ENCODE measurements at regions not wholly inside any gene's neighbourhood (a gene's known extent, or its start where the extent isn't known, plus 50 kb on each side); places are given as distances from the start of the nearest gene placed in this dataset.
A peak's percentile ranks its signal among the peaks of the same experiment; 100 is the strongest.
"Not testable (repeated sequence)": the region's sequence is repeated elsewhere in the genome, so short reads cannot be mapped to it uniquely, and the experiment has no call there.

DNA sequence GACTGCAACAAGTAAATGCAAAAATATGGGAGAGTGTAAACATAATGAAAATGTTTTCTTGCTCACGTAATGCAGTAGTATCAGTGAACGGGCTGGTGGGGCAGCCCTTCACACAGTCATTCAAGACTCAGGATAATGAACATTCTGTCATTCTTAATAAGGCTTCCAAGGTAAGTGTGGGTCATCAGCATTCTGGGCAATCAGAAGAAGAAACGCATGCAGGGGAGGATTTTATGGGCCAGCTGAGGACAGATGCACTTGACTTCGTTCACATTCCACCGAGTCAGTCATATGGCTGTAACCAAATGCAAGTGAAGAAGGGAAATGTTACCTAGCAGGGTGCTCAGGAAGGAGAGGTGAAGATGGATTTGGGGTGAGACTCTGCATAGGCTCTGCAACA is 68.0 kb upstream of the MAP9 start:
- Mint-ChIP-seq H3K27ac (no peak overlapping the region), H3K9me3 (no peaks in the 10 kb centered on the region), H3K4me3 (no peak overlapping the region), H3K36me3 (ENCODE audit: low read depth) (no peaks in the 10 kb centered on the region), H3K27me3 (peaks cover 16% of the 10 kb centered on the region), H3K4me1 (peaks cover 5% of the 10 kb centered on the region)
- DNase-seq: no peak
- ATAC-seq: no peak

DNA sequence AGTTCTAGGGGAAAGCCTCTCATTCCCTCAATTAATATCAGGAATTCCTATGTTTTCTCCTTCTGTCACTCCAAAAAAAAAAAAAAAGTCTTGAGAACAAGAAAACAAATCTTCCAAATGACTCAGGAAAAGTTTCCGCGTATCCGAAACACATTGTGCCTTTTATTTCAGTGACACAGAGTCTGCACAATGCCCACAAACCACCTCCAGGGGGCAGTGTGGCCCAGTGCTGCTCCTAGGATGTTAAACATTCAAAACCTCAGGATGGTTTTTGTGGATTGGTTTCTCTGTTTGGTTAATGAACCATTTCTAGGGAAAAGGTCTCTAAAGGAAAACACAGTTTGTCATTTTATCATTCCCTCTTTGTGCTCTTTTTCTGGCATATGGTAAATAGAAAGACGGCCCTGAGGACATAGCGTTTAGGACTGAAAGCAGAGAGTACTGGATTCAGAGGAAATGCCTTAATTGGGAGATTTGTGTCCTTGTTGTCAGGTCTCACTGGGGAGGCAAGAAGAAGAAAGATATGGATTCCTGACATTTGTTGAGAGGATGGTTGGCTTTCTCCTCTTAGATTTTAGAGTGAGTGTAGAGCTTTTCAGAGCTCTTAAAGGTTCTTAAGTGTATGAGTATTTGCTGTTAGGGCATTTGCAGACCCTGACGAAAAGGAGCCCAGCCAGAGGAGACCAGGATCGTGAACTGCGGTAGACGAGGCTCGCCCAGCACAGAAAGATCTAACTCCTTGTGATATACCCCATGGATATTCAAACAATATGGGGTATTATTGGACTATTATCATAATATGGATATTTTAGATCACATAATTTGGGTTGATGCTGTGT is 65.7 kb upstream of the MAP9 start:
- Mint-ChIP-seq H3K4me1 (peaks cover 5% of the 10 kb centered on the region), H3K36me3 (ENCODE audit: low read depth) (no peaks in the 10 kb centered on the region), H3K27me3 (peaks cover 16% of the 10 kb centered on the region), H3K4me3 (no peak overlapping the region), H3K27ac (no peak overlapping the region), H3K9me3 (no peaks in the 10 kb centered on the region)
- peak; percentile 77 for ATAC-seq
- peak; percentile 71 for DNase-seq

DNA sequence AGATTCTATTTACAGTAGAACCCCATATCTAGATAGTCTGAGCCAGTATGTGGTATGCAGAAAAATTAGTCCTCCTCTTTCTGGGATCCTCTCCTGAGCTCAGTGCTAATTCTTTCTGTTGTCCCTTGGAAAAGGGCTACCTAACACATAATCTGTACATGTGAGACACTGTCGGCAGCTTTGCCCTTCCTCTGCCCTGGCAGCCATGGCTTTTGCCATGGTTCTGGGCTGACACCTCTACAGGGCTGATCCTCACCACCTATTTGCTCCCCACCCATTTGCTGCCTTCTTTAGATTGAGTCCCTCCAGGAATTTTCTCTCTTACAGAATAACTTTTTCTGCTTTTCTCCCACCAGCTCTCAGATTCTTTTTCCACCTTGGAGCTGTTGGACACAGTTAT is 64.7 kb upstream of the MAP9 start:
- Mint-ChIP-seq H3K27me3 (peaks cover 16% of the 10 kb centered on the region), H3K4me3 (no peak overlapping the region), H3K4me1 (peaks cover 5% of the 10 kb centered on the region), H3K9me3 (no peaks in the 10 kb centered on the region), H3K27ac (no peak overlapping the region), H3K36me3 (ENCODE audit: low read depth) (no peaks in the 10 kb centered on the region)
- ATAC-seq: no peak
- no peak for DNase-seq

DNA sequence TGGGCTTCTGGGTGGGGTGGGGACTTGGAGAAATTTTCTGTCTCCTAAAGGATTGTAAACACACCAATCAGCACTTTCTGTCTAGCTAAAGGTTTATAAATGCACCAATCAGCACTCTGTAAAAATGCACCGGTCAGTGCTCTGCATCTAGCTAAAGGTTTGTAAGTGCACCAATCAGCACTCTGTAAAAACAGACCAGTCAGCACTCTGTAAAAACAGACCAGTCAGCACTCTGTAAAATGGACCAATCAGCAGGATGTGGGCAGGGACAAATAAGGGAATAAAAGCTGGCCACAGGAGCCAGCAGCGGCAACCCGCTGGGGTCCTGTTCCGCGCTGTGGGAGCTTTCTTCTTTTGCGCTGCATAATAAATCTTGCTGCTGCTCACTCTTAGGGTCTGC is 63.0 kb upstream of the MAP9 start:
- not testable (repeated sequence) for H3K9me3 Mint-ChIP-seq

DNA sequence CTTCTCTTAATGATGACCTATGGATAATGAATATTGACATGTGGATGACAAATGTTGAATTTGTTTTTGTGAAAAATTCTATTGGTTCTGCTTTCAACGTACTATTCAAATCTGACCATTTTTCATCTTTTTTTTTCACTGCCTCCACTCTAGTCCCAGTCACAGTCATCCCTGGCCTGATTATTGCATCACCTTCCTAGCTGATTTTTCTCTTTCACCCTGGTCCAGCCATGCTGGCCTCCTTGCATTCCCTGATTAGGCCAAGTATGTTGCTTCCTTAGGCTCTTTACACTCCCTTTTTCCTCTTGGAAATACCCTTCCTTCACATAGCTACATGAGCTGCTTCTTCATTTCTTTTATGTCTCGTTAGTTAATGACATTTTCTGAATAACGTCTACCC is 58.1 kb upstream of the MAP9 start:
- H3K27me3 Mint-ChIP-seq: peaks cover 4% of the 10 kb centered on the region
- H3K4me3 Mint-ChIP-seq: no peak overlapping the region
- no peaks in the 10 kb centered on the region for H3K4me1 Mint-ChIP-seq
- ATAC-seq (no peak), DNase-seq (no peak)
- no peak overlapping the region for H3K27ac Mint-ChIP-seq
- no peaks in the 10 kb centered on the region for H3K9me3 Mint-ChIP-seq
- H3K36me3 Mint-ChIP-seq (ENCODE audit: low read depth): no peaks in the 10 kb centered on the region

More for the DNA sequence above, 63.0 kb upstream of the MAP9 start:
- H3K27ac Mint-ChIP-seq; H3K4me1 Mint-ChIP-seq; DNase-seq; H3K4me3 Mint-ChIP-seq; H3K36me3 Mint-ChIP-seq (ENCODE audit: low read depth); ATAC-seq: not testable (repeated sequence)
- H3K27me3 Mint-ChIP-seq: peaks cover 19% of the 10 kb centered on the region

DNA sequence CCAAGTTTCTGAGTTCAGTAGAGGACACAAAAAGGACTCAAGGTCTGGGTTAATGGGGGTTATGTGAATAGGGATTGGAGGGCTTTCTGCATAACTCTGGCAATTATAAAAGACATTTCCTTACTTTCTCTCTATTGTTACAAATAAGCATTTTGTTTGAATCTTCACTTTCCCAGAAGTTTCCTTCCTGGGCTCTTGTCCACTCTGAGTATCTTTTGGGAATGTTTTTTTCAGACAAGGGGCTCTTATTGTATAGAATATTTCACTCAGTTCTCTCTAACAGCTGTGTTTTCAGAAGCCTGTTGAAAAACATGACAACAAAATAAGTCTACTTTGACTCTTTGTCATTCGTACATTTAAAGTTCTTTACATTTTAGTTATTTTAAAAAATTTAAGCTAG is 57.6 kb upstream of the MAP9 start:
- Mint-ChIP-seq H3K4me3 (no peak overlapping the region), H3K36me3 (ENCODE audit: low read depth) (no peaks in the 10 kb centered on the region), H3K27ac (no peak overlapping the region), H3K27me3 (peaks cover 8% of the 10 kb centered on the region), H3K9me3 (no peaks in the 10 kb centered on the region), H3K4me1 (no peaks in the 10 kb centered on the region)
- ATAC-seq (no peak), DNase-seq (no peak)

DNA sequence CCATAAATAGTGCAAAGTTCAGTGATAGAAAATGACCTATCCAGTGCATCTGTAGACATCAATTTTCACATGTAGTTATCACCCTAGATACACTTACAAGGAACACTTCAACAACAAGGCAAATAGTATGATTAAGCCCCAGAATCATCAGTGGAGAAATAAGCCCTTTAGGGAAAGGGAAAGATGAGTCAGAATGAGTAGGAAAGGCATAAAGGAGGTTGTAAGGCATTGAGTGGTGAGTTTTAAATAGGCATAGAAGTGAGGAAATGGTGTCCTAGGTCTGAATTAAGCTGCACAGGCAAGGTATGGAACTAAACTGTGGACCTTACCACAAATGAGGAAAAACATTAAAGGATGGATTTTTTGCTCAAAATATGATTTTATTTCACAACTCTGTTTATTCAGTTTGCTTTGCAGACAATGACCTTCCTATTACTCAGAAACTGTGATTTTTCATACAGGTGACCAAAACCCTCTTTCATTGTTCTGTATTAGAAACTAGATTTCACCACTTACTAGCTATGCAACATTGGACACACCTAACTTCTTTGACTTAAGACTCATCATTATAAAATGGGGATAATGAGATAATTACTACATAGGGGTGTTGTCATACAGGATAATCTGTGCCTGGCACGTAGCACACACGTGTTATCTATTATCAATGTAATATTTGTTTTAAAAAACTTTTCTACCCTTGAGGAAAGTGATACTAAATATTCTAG is 57.0 kb upstream of the MAP9 start:
- no peak overlapping the region for H3K4me3 Mint-ChIP-seq
- no peaks in the 10 kb centered on the region for H3K9me3 Mint-ChIP-seq
- no peak for DNase-seq
- H3K27me3 Mint-ChIP-seq: peaks cover 9% of the 10 kb centered on the region
- no peaks in the 10 kb centered on the region for H3K36me3 Mint-ChIP-seq (ENCODE audit: low read depth)
- H3K4me1 Mint-ChIP-seq: no peaks in the 10 kb centered on the region
- peak; percentile 24 for ATAC-seq
- no peak overlapping the region for H3K27ac Mint-ChIP-seq

DNA sequence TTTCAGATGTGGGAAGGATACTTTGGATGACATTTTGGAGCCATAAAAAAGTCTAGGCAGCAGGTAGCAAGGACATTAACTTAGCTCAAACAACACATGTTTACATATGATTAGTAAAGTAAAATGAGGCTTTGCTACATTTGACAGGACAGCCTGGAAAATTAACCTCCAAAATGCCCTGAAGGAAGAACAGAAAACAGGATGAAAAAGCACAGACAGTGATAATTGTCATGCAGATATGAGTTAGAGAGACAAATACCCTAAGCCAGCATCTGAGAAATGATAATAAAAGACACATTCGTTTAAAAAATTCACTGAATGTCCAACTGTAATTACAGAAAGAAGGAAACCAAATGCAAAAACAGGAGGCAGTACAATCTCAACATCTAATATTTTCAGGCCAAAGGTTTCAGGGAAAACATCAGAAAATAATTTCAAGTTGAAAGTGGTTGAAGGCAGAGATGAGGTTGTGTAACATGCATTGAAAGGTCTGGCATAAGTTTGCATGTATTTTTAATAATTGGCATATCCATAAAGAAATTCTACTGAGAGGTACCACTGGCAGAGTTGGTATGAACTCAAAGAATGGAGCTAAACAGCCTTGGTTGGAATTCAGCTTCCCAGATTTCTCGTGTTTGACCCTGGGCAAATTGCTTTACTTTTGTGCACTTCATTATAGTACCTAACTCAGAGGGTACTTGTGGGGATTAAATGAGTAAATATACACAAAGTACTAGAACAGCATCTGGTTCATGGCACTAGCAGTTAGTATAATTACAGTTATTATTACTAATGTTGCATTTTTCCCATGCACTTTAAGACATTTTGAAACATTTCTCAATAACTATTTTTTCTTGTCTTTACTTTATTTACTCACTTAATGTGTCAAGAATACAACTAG is 54.4 kb upstream of the MAP9 start:
- no peaks in the 10 kb centered on the region for H3K9me3 Mint-ChIP-seq
- H3K36me3 Mint-ChIP-seq (ENCODE audit: low read depth): no peaks in the 10 kb centered on the region
- H3K4me1 Mint-ChIP-seq: no peaks in the 10 kb centered on the region
- DNase-seq (no peak), ATAC-seq (no peak)
- H3K27ac Mint-ChIP-seq: no peak overlapping the region
- peaks cover 9% of the 10 kb centered on the region for H3K27me3 Mint-ChIP-seq
- no peak overlapping the region for H3K4me3 Mint-ChIP-seq

DNA sequence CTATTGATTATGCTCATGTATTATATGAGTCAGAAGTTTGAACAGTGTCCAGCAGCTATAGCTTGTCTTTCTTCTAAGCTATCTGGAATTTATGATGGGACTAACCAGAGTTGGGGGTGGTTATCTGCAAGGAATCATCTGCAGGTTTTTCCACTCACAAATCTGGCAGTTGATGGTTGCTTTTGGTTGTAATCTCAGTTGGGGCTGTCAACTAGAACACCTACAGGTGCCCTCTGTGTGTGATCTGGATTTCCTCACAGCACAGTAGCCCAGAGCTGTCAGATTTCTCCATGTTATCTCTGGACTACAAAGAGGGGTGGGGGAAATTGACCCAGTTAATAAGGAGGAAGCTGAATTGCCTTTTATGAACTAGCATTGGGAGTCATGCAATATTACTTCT is 51.4 kb upstream of the MAP9 start:
- no peaks in the 10 kb centered on the region for H3K36me3 Mint-ChIP-seq (ENCODE audit: low read depth)
- no peak overlapping the region for H3K4me3 Mint-ChIP-seq
- H3K27me3 Mint-ChIP-seq: peaks cover 5% of the 10 kb centered on the region
- H3K27ac Mint-ChIP-seq: no peak overlapping the region
- ATAC-seq (no peak), DNase-seq (no peak)
- no peaks in the 10 kb centered on the region for H3K9me3 Mint-ChIP-seq
- H3K4me1 Mint-ChIP-seq: no peaks in the 10 kb centered on the region

DNA sequence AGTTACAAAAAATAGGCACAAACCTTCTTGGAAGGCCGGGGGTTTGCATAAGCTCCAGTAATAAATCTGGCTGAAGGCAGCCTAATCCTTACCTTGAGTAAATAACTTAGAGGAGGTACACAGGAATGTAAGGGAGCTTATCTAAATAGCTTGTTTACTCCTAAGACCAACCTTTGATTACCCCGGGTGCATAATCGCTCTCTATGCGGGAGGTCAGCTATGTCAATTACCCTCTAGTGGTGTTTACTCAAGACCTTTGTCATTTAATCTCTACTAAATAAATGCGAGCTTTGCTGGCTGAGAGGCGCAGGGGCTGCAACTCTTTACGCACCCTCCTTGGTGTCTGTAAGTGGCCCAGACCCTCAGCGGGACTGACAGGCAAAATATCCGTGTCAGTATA is 50.2 kb upstream of the MAP9 start:
- no peak overlapping the region for H3K4me3 Mint-ChIP-seq
- H3K27ac Mint-ChIP-seq: no peak overlapping the region
- no peaks in the 10 kb centered on the region for H3K36me3 Mint-ChIP-seq (ENCODE audit: low read depth)
- ATAC-seq: no peak
- H3K27me3 Mint-ChIP-seq: peaks cover 5% of the 10 kb centered on the region
- no peak for DNase-seq
- H3K4me1 Mint-ChIP-seq: no peaks in the 10 kb centered on the region
- no peaks in the 10 kb centered on the region for H3K9me3 Mint-ChIP-seq

Data from activated naive CD8-positive, alpha-beta T cell treated with anti-CD3 and anti-CD28 coated beads, Interleukin-2, amount 50 U/mL, for 24 hours (primary cell).